ENCODE measurements at regions not wholly inside any gene's neighbourhood (a gene's known extent, or its start where the extent isn't known, plus 50 kb on each side); places are given as distances from the start of the nearest gene placed in this dataset.

GRCh38 chr1:187819086-187819485, 990.3 kb downstream of the PLA2G4A start:
- H3K4me3 ChIP-seq (ENCODE audit: low read depth, poor library complexity, severe bottlenecking) = no peak overlapping the region
- intact Hi-C loops (cut with DNase I; ENCODE audit: low total_unique reads) = no loop called here
- WGBS, 2 donors = 41% methylated on average over 5 of the region's 5 CpGs
- no peak for TF ChIP-seq CTCF (IDR thresholded peaks at IDR 0.05)
- no peak for TF ChIP-seq POLR2A (IDR thresholded peaks at IDR 0.05)
- DNase-seq (ENCODE audit: low spot score in 2 of 2) = no peak

- intact Hi-C loops (cut with DNase I; ENCODE audit: low total_unique reads) = no loop called here
- WGBS, 2 donors = 92 to 93% methylated on average over 12 of the region's 12 CpGs
- no peak for TF ChIP-seq POLR2A (IDR thresholded peaks at IDR 0.05)
- no peak for TF ChIP-seq CTCF (IDR thresholded peaks at IDR 0.05)
Observed at GRCh38 chr1:187836557-187836956, 1007.8 kb downstream of the PLA2G4A start.

GRCh38 chr1:187837787-187838186, 1009.0 kb downstream of the PLA2G4A start:
- H3K4me3 ChIP-seq (ENCODE audit: low read depth, poor library complexity, severe bottlenecking) = no peak overlapping the region
- TF ChIP-seq POLR2A (IDR thresholded peaks at IDR 0.05) = no peak
- TF ChIP-seq CTCF (IDR thresholded peaks at IDR 0.05) = no peak
- no peak for DNase-seq (ENCODE audit: low spot score in 2 of 2)
- intact Hi-C loops (cut with DNase I; ENCODE audit: low total_unique reads) = no loop called here
- WGBS, 2 donors = 43 to 52% methylated on average over 2 of the region's 2 CpGs

More at GRCh38 chr1:187836557-187836956, 1007.8 kb downstream of the PLA2G4A start:
- no peak for DNase-seq (ENCODE audit: low spot score in 2 of 2)
- H3K4me3 ChIP-seq (ENCODE audit: low read depth, poor library complexity, severe bottlenecking) = no peak overlapping the region

GRCh38 chr1:187838335-187839293, 1009.9 kb downstream of the PLA2G4A start:
- 48 to 49% methylated on average over 7 of the region's 7 CpGs for WGBS, 2 donors
- no peak for TF ChIP-seq POLR2A (IDR thresholded peaks at IDR 0.05)
- no peak for TF ChIP-seq CTCF (IDR thresholded peaks at IDR 0.05)
- no peak for DNase-seq (ENCODE audit: low spot score in 2 of 2)
- no peak overlapping the region for H3K4me3 ChIP-seq (ENCODE audit: low read depth, poor library complexity, severe bottlenecking)
- intact Hi-C loops (cut with DNase I; ENCODE audit: low total_unique reads) = no loop called here

- TF ChIP-seq CTCF (IDR thresholded peaks at IDR 0.05) (no peak), POLR2A (IDR thresholded peaks at IDR 0.05) (no peak)
- H3K4me3 ChIP-seq (ENCODE audit: low read depth, poor library complexity, severe bottlenecking) = no peak overlapping the region
- WGBS, 2 donors = 51 to 56% methylated on average over 2 of the region's 2 CpGs
- DNase-seq (ENCODE audit: low spot score in 2 of 2) = no peak
- intact Hi-C loops (cut with DNase I; ENCODE audit: low total_unique reads) = no loop called here
Observed at GRCh38 chr1:187839873-187840272, 1011.1 kb downstream of the PLA2G4A start.
